GM18517 (cell line): ENCODE measurements at regions not wholly inside any gene's neighbourhood (a gene's known extent, or its start where the extent isn't known, plus 50 kb on each side); places are given as distances from the start of the nearest gene placed in this dataset.
"Not testable (repeated sequence)": the region's sequence is repeated elsewhere in the genome, so short reads cannot be mapped to it uniquely, and the experiment has no call there.

Source experiments
- ATAC-seq: cut with Tn5 transposase; IDR thresholded peaks from one replicate; pipeline ENCODE4 v1.9.1; 2021; ENCODE audit warnings: mild to moderate bottlenecking, moderate library complexity; ENCODE audit not compliant: unreplicated experiment

DNA sequence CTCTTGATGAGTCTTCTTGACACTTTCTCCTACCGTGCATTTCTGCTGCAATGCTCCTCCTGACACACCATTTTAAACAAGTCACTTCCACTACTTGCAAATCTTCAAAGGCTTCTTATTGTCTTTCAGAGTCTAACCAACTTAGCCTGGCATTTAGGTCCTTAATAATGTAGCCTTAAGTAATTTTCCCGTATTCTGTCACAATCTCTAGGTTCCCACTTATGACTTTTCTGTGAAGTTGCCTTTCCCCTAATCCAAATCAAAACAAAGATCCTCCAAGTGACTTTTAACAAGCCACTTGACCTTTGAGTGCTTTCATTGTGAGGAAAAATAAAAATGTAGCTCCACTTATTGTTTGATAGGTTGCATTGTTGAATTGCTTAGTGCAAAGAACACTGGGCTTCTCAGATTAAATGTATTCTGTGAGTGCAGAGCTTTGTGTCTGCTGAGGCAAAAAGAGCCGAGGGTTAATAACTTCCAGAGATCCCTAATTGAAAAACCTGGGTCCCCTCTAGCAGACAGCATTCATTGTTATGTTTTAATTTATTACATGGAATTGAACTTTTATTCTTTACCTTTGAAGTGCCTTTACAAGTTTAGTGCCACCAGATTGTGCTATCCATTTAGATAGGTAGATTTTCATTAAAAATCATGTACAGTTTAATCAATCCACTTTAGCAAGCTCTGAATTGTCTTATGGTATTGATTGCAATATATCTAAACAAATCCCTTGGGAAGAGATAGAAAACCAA is 341.7 kb upstream of the TYRP1 start:
- ATAC-seq: no peak

DNA sequence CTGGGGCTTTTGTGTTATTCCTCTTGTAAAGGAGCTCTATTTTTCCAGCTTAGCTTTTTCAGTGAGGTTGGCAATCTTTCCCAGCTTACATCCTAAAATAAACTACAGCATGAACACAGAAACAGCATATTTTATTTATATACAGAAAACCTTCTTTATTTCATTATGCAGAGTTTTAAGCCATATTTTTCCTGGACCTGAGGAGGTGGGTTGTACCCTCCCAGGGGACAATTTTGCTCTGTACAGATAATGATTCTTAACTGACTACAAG is 341.2 kb upstream of the TYRP1 start:
- no peak for ATAC-seq

DNA sequence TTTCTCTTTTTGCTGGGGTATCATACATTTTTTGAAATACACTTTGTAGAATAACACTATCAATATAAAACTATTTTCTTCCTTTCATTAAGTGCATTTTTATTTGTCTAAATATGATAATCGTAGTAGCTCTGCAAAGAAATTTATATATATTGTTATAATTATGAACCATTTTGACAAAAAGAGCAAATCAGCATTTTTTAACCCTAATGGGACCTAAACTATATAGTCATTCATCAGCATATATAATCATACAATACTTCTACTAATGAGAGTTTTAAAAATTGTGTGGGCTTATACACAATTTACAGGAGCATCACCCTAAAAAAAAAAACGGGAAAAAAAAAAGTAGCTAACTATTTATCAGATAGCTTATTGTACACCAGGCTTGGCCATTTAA is 329.7 kb upstream of the TYRP1 start:
- ATAC-seq: no peak

DNA sequence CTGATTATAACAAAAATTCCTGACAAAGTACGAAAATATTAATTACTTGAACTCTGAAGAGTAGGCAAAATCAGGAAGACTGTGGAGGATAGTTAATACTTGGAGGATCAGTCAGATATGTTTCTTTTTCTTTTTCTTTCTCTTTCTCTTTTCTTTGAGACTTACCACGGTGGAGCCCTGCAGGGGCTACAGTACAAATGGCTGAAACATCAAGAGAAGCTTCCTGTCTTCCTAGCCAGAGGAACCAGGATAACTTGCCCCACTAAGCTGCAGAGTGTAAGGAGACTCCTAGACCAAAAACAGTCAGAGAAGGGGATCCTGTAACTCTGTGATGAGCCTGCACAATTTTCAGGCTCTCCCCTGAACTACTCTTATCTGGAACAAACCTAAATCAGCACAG is 324.6 kb upstream of the TYRP1 start:
- no peak for ATAC-seq

DNA sequence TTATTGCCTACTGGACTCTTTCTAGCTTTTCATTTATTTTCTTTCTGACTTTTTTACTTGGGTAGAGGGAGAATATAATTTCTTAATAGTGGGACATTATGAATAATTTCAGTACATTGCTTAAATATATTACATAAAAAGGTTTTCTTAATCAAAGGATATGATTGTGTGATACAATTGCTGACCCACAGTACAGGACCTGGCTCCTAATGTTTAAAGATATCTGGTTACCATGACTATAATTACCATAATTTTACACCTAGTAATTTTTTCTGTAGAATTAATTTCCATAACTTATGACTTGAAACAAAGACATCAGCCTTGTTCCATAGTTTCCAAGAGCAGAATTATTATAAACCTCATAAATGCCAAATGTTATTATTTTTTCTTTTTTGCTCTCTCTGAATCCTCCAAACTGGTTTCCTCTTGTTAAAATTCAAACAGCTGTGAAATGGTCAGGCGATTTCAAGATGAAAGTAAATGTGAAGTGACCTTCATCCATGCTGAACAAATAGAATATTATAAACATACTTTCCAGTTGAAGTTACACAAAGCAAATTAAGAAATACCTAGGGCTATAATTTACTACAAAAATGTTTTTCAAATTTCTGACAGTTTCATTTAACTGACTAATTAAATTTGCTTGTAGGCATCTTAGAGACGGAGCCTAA is 301.2 kb upstream of the TYRP1 start:
- ATAC-seq: no peak

DNA sequence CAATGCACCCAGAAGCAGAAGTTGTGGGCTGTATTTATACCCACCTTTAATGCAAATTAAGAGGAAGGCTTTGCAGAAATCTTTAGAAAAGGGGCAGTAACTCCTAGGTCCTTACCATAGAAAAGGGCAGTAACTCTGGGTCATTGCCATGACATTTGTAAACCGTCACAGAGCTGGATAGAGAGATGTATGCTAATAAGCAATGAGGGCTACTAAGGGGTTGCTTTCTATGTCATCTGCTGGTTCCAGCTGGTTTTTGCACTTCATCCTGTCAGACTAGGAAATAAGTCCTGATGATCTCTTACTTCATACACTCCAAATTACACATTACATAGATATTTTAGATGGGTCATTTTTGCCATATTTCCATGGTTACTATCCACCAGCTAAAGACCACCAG is 299.1 kb upstream of the TYRP1 start:
- ATAC-seq: no peak

DNA sequence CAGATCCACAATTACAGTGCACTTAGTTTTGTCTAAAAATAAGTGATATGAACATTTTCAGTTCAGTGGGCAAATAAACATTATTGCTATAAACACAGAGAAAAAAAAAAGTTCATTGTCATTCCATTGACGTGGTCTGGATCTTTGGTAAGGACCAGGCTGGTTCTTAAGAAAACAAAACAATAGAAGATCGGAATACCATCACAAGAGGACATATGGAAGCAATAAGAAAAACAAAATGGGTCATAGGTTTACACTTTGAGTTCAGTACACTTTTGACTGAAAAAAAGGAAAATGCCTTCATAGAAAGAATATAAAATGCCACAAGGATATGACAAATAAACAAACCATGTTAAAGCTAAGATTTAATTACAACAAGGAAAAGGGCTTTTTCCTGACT is 289.5 kb upstream of the TYRP1 start:
- ATAC-seq: no peak

DNA sequence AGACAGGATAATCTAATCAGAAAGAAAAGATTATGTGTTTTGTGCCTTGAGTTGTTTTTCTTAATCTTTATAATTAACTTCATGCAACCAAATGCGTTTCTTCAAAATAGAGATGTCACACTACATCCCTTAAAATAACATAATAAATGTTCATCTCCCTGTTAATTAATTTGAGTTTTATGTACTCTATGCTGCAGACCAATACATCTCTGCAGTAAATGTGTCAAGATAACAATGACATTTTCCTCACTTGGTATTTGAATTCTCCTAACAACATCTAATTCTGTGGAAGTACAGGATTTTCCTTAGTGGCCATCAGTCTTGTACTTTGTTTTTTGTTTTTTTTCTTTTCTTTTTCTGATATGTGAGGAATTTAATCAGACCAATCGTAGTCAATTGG is 279.2 kb upstream of the TYRP1 start:
- no peak for ATAC-seq

DNA sequence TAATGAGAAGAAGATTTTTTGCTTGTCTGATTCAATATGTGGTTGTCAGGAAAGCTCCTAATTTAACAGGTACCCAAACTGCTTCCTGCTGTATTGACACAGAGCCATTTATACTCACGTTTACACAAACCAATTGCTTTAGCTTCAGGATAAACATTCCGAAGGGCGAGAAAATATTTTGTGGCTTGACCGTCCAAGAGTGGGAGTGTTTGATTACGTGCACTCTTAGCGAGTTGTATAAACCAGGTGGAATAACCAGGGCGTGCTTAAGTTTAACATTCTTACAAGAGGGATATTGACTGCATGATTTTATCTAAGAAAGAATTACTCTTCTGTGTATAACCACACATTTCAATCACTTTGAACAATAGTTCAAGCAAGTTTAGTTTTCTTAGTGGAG is 278.7 kb upstream of the TYRP1 start:
- ATAC-seq: no peak

DNA sequence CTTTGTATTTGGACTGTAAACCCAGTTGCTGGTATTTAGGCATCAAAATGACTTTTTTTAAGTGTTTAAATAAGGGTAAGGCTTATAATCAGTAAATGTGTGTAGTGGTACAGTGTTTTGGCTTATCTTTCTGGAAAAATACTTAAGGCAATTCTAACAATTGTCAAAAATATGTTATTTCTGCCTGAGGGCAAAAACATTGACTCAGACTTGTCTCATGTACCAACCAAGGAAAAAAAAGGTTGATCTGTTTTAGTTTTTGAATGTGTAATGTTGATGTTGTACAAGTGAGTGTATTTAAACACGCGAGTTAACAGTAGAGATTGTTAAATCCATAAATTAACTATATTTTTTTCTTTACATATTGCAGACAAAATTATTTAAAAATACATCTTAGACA is 277.8 kb upstream of the TYRP1 start:
- no peak for ATAC-seq

DNA sequence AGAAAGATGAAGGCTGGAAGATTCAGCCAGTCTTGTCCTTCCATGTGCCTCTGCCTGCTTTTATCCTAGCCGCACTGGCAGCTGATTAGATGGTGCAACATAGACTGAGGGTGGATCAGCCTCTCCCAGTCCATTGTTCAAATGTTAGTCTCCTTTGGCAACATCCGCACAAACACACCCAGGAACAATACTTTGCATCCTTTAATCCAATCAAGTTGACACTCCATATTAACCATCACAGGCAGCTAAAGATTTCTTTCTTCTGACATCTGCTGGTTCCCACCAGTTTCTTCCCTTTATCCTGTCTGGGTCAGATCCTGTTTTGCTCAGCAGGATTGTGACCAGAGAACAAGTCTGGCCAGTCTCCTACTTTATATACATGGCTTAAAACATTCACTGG is 276.5 kb upstream of the TYRP1 start:
- no peak for ATAC-seq

DNA sequence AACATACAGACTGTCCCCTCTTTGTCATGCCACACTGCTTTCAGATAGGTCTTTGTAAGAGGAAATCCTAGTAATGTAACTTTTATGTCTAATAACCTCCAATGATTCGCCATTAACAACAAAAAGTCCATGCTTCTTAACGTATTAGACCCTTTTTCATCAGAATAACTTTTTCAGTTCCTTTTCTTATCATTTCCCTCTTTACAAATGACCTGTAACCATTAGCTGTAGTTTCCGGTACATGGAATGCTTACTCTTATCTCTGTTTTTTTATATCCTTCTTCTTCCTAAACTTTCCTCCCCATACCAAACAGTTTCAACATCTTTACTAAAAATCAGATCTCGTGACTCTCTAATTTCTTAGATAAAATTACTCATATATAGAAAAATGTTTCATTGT is 268.9 kb upstream of the TYRP1 start:
- no peak for ATAC-seq

DNA sequence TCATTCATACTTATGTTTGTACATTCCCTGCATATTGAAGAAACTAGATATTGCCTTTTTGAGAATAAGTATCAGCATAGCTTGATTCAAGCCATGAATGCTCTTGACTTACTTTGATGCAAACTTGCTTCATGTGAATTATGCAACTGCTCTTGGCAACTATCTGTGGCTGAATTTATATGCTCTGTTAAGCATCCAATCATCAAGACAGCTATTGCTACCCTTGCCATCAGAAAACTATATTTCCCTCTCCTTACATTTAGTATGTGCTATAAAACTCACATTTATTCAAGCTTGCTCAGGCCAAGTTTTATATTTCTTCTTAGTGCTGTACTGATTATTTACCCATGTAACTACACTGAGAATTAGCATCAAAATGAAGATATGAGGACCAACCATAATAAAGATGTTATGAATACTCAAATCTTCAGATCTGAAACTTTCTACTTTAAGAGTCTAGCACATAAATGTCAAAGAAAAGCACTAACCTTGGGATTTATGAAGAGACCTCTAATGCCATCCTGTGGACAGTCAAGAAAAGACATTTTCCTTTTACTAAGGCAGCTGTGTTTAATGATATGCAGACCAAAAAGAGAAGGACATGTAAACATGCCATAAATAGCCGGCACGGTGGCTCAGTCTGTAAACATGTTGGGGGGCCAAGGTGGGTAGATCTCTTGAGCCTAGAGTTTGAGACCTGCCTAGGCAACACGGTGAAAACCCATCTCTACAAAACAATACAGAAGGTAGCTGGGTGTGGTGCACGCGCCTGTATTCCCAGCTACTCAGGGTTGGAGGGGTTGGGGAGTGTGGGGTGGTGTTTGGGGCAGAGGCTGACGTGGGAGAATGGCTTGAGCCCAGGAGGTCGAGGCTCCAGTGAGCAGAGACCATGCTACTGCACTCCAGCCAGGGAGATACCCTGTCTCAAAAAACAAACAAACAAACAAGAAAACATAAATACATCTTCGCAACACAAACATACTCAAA is 267.0 kb upstream of the TYRP1 start:
- no peak for ATAC-seq

DNA sequence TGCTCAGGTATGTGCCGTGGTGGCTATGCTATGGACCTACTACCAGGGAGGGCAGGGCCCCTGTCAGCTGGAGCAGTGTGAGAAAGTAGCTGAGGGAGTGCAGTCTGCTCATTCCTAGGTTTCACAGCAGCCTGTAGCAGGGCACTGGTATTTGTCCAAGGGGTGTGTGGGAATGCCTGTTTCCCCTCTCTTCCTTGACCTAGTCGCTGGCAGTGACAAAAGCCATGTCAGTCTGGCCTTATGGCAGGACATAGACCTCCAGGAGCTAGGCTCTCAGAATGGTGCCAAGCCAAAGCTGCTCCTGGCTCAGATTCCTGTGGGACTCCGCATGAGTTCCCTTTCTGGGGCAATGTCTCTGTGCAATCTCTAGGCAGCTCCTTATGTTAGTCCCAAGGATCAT is 253.9 kb upstream of the TYRP1 start:
- no peak for ATAC-seq

DNA sequence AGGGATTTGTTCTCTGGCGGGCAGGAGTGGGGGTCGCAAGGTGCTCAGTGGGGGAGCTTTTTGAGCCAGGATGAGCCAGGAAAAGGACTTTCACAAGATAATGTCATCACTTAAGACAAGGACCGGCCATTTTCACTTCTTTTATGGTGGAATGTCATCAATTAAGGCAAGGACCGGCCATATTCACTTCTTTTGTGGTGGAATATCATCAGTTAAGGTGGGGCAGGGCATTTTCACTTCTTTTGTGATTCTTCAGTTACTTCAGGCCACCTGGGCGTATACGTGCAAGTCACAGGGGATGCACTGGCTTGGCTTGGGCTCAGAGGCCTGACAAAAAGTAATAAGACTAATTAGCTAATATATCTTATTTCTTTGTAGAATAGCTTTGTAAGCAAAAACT is 252.1 kb upstream of the TYRP1 start:
- not testable (repeated sequence) for ATAC-seq

DNA sequence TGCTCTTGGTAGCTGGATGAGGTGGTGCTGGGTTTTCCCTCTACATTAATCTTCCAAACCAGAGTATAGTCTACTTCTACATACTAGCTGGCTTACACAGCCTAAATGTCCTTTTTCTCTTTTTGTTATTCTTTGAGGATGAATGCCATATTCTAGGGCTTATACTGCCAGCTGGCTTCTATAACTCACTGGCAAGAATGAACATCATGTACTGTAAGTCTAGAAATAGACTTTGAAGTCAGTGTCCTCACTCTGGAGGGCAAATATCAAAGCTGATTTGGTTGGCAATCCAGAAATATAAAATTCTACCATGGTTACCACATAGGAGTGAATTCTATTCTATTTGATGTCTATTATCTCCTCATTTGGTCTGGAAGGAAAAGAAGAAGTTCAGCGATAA is 251.7 kb upstream of the TYRP1 start:
- no peak for ATAC-seq

DNA sequence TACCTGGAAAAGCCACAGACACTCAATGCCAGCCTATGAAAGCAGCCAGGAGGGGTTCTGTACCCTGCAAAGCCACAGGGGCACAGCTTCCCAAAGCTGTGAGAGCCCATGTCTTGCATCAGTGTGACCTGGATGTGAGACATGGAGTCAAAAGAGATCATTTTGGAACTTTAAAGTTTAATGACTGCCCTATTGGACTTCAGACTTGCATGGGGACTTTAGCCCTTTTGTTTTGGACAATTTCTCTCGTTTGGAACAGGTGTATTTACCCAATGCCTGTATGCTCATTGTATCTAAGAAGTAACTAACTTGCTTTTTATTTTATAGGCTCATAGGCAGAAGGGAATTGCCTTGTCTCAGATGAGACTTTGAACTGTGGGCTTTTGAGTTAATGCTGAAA is 244.9 kb upstream of the TYRP1 start:
- no peak for ATAC-seq

DNA sequence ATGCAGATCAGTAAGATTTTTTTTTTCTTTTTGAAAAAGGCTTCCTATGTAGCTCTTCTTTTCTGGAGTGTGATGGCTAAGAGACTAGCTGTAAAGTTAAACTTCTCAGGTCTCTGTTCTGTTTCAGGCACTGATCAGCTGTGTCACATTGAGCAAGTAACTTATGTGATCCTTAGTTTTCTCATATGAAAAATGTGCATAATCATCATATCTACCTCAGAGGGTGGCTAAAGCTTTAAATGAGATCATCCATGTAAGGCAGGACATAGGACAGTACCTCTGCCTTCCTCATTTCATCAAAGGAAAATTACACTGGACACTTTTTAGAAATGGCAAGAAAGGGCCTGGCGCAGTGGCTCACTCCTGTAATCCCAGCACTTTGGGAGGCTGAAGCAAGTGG is 235.9 kb upstream of the TYRP1 start:
- ATAC-seq: no peak

DNA sequence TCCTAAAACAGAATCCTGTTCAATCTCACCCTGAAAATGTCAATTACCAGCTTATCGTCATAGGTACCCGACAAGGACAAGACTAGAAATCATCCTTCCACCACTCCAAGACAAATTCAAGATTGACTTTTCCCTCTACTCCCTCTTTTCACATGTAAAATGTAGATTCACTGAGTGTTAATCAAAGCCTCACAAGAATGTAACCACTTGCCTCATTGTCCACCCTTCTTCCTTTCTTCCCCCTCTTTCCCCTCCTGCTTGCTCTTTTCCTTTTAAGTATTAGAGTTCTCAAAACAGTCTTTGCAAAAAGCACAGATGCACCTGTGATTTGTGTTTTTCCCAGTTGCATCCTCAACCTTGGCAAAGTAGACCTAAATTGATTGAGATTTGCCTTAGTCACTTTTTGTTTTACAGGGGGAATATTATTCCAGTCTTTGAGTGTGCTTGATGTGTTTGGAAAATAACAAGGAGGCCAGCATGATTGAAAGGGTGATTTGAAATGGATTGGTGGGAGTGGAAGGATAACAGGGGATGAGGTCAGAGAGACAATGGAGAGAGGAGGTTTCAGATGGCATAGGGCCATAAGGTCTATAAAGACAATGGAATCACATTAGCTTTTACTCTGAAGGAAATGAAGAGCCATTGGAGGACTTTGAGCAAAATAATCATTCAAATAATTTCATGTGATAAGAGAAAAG is 231.3 kb upstream of the TYRP1 start:
- ATAC-seq: no peak

DNA sequence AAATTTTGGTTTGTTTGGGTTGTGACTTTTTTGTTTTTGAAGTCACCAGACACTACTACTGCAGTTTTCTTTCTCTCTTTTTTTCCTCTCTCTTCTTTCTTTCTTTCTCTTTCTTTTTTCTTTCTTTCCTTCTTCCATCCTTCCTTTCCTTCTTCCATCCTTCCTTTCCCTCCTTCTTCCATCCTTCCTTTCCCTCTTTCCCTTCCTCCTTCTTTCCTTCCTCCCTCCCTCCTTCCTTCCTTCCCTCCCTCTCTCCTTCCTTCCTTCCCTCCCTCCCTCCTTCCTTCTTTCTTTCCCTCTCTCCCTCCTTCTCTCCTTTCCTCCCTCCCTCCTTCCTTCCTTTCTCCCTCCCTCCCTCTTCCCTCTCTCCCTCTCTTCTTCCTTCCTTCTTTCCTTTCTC is 230.3 kb upstream of the TYRP1 start:
- no peak for ATAC-seq

DNA sequence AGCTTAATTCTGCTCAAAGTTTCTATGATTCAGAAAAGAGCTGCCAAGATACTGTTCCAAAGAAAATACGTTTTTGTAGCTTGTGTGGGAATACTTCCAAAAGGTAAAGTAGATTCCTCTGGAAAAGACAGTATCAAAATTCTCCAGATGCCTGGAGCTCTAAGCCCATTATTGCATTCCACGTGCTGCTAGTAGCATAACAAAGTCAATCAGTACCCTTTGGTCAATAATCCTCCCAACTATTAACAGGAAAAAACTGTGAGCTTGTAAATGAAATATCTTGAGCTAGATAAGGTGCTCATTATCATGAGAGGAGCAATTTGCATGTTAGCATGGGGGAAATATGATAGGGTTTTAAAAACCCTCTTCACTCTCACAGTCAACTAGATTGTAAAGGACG is 229.5 kb upstream of the TYRP1 start:
- ATAC-seq: no peak
